GM12878 (cell line): ENCODE measurements at regions not wholly inside any gene's neighbourhood (a gene's known extent, or its start where the extent isn't known, plus 50 kb on each side); places are given as distances from the start of the nearest gene placed in this dataset.

Experiments used
- ATAC-seq: fragments of 200-7000 bp; cut with Tn5 transposase; 3 replicates; pipeline ENCODE4 v1.9.1; 2020; ENCODE audit warnings: mild to moderate bottlenecking, moderate library complexity
- BruUV-seq: library from RNA; stranded (reverse); fragments of 400-500 nt; replicated peaks from 2 replicates; lab custom pipeline; 2021; lab: Mats Ljungman, UMichigan
- CTCF ChIA-PET: fragments of 300-600 bp; sonication (Branson Sonifier 250); formaldehyde crosslinking; extraction: SDS; loops from one replicate; lab custom pipeline; 2021; ENCODE audit warnings: inconsistent platforms; lab: Yijun Ruan, JAX
- POLR2A ChIA-PET: fragments of 350-600 bp; formaldehyde crosslinking; extraction: SDS; loops from one replicate; lab custom pipeline; 2021; ENCODE audit warnings: inconsistent platforms; lab: Charles Lee
- RAD21 ChIA-PET: fragments of 300-600 bp; sonication (Branson Sonifier 250); formaldehyde crosslinking; loops from one replicate; lab custom pipeline; 2023; ENCODE audit warnings: antibody characterized with exemption; ENCODE audit not compliant: unreplicated experiment; lab: Charles Lee
- SMC1A ChIA-PET: fragments of 300-600 bp; sonication (Branson Sonifier 250); formaldehyde crosslinking; loops from one replicate; lab custom pipeline; 2023; ENCODE audit not compliant: unreplicated experiment, uncharacterized antibody; lab: Charles Lee
- DNase-seq: peaks from one replicate; pipeline ENCODE4 v3.0.0-alpha.2; 2011; ENCODE audit warnings: low read depth, low spot score
- FAIRE-seq: peaks from 3 replicates; lab custom pipeline; 2011; peaks lifted over from hg19 to GRCh38; lab: Jason Lieb, UNC
- H2AFZ ChIP-seq: 2 replicates; pipeline ENCODE4 v1.6.0; 2011; ENCODE audit warnings: low read depth, low read length, control low read depth; ENCODE audit not compliant: control insufficient read depth
- H3K27ac ChIP-seq: 2 replicates; pipeline ENCODE4 v1.5.1; 2011; ENCODE audit warnings: control low read depth; ENCODE audit not compliant: control insufficient read depth, insufficient read depth
- H3K27me3 ChIP-seq, 2 experiments: replicated peaks in 1 of 2; 2 replicates each; pipeline versions ENCODE4 v1.6.0 to v1.6.1; 2011; ENCODE audit warnings: low read length in 1 of 2; ENCODE audit not compliant: control insufficient read depth in 2 of 2, insufficient read depth in 2 of 2
- H3K36me3 ChIP-seq, 2 experiments: 2 replicates each; pipeline ENCODE4 v1.5.1; 2011; ENCODE audit warnings: low read length in 1 of 2; ENCODE audit not compliant: control insufficient read depth in 2 of 2, insufficient read depth in 2 of 2
- H3K4me1 ChIP-seq: 2 replicates; pipeline ENCODE4 v1.6.1; 2011; ENCODE audit warnings: mild to moderate bottlenecking, low read length, moderate library complexity, mixed read lengths; ENCODE audit not compliant: control insufficient read depth, insufficient read depth
- H3K4me2 ChIP-seq: 2 replicates; pipeline ENCODE4 v1.6.0; 2011; ENCODE audit warnings: control low read depth; ENCODE audit not compliant: control insufficient read depth, insufficient read depth
- H3K4me3 ChIP-seq: fragments of 200-600 bp; sonication (generic); 2 replicates; pipeline ENCODE4 v1.5.1; 2016
- H3K79me2 ChIP-seq: 2 replicates; pipeline ENCODE4 v1.6.0; 2011; ENCODE audit warnings: low read length; ENCODE audit not compliant: control insufficient read depth, insufficient read depth
- H3K9ac ChIP-seq: 2 replicates; pipeline ENCODE4 v1.8.0; 2011; ENCODE audit warnings: low read length, control low read depth, mixed read lengths; ENCODE audit not compliant: control insufficient read depth, insufficient read depth
- H3K9me3 ChIP-seq: replicated peaks from 3 replicates; pipeline ENCODE4 v1.5.1; 2011; ENCODE audit warnings: mild to moderate bottlenecking, low read length; ENCODE audit not compliant: control insufficient read depth, insufficient read depth
- H4K20me1 ChIP-seq: 2 replicates; pipeline ENCODE4 v1.6.0; 2011; ENCODE audit not compliant: control insufficient read depth, insufficient read depth
- EGR1 ChIP-seq, 2 experiments: IDR thresholded peaks; 1 replicate in 1 of 2; 2 replicates in 1 of 2; pipeline ENCODE4 v1.6.1; 2011 to 2012; ENCODE audit warnings: low read depth in 2 of 2, low read length in 2 of 2, borderline replicate concordance in 1 of 2, mild to moderate bottlenecking in 1 of 2, moderate library complexity in 1 of 2
- EP300 ChIP-seq, 2 experiments: fragments of 150-350 bp in 1 of 2; IDR thresholded peaks; 2 replicates each; pipeline ENCODE4 v1.6.1; 2011 to 2012; ENCODE audit warnings: low read depth in 2 of 2, low read length in 2 of 2, borderline replicate concordance in 1 of 2, improper control_type of control experiment in 1 of 2, inconsistent platforms in 1 of 2; ENCODE audit not compliant: control insufficient read depth in 1 of 2
- EZH2 ChIP-seq: IDR thresholded peaks from 2 replicates; pipeline ENCODE4 v1.6.1; 2012; ENCODE audit warnings: low read depth, mild to moderate bottlenecking, control low read depth, inconsistent platforms, low read length, borderline replicate concordance; ENCODE audit not compliant: control insufficient read depth
- FOXK2 ChIP-seq: fragments of 450-650 bp; IDR thresholded peaks from 2 replicates; pipeline ENCODE4 v1.6.1; 2017; ENCODE audit warnings: mild to moderate bottlenecking, moderate library complexity
- IKZF2 ChIP-seq, 2 experiments: fragments of 450-650 bp; IDR thresholded peaks; 2 replicates each; pipeline ENCODE4 v1.6.1; 2017; ENCODE audit warnings: mild to moderate bottlenecking in 2 of 2, moderate library complexity in 2 of 2
- NBN ChIP-seq: fragments of 450-650 bp; IDR thresholded peaks from 2 replicates; pipeline ENCODE4 v1.6.1; 2016
- NR2C2 ChIP-seq: IDR thresholded peaks from 2 replicates; pipeline ENCODE4 v1.6.1; 2011; ENCODE audit warnings: borderline replicate concordance, low read depth; ENCODE audit not compliant: control insufficient read depth, insufficient read length
- RUNX3 ChIP-seq: IDR thresholded peaks from 2 replicates; pipeline ENCODE4 v1.6.1; 2012; ENCODE audit warnings: low read length, inconsistent platforms
- SMAD1 ChIP-seq: fragments of 450-650 bp; IDR thresholded peaks from 2 replicates; pipeline ENCODE4 v1.6.1; 2018; ENCODE audit warnings: mild to moderate bottlenecking, low read depth; ENCODE audit not compliant: partially characterized antibody
- SPI1 ChIP-seq: IDR thresholded peaks from 2 replicates; pipeline ENCODE4 v1.6.1; 2011; ENCODE audit warnings: low read depth, mild to moderate bottlenecking, low read length, moderate library complexity, borderline replicate concordance; ENCODE audit not compliant: insufficient read depth
- SREBF2 ChIP-seq: IDR thresholded peaks from 2 replicates; pipeline ENCODE4 v1.6.1; 2012; ENCODE audit warnings: mild to moderate bottlenecking, low read length
- WRNIP1 ChIP-seq: IDR thresholded peaks from 2 replicates; pipeline ENCODE4 v1.6.1; 2011; ENCODE audit warnings: low read depth, low read length, improper control_type of control experiment, borderline replicate concordance
- WGBS: methylation state at CpG from one replicate; pipeline ENCODE4 v1.1.6; 2016; ENCODE audit warnings: low lambda C conversion rate; ENCODE audit not compliant: insufficient replicate concordance, insufficient coverage; ENCODE audit errors: missing lambda C conversion rate; 5-methylcytosine and 5-hydroxymethylcytosine counted together
- in situ Hi-C: fragments of 300-500 bp; cut with MboI; formaldehyde crosslinking; loops from 9 replicates; pipeline ENCODE4 v1.14.3; 2018; ENCODE audit warnings: mixed read lengths
- intact Hi-C: fragments of 100-400 bp; cut with micrococcal nuclease; formaldehyde crosslinking; loops from one replicate; pipeline ENCODE4 v1.14.2; 2022; ENCODE audit not compliant: unreplicated experiment
- TF ChIP-seq, protein P1 (sequence below), 3 experiments: IDR thresholded peaks in 2 of 3; conservative IDR thresholded peaks in 1 of 3; 2 replicates each; pipeline ENCODE4 v1.5.1; 2011; ENCODE audit warnings: low read depth in 3 of 3, low read length in 3 of 3, mild to moderate bottlenecking in 3 of 3, control low read depth in 2 of 3, moderate library complexity in 2 of 3, inconsistent platforms in 1 of 3, mixed read lengths in 1 of 3; ENCODE audit not compliant: control insufficient read depth in 2 of 3, insufficient read depth in 1 of 3; ENCODE audit errors: extremely low read depth in 1 of 3
- TF ChIP-seq, protein P2 (sequence below): fragments of 450-650 bp; IDR thresholded peaks from 2 replicates; pipeline ENCODE4 v1.6.1; 2018; ENCODE audit warnings: mild to moderate bottlenecking, low read depth, moderate library complexity; ENCODE audit not compliant: partially characterized antibody

GRCh38 chr10:83754857-83755256 is 384.5 kb upstream of the GHITM start:
- 6% methylated on average over 1 of the region's 1 CpG for WGBS
- no peaks in the 10 kb centered on the region for H3K27me3 ChIP-seq
- SMC1A ChIA-PET, result interaction anchor here (1.8 kb wide), 1 partner anchor 12 kb away, joined by 5 read pairs; no protein-coding TSS in a partner anchor
- no peak overlapping the region for H2AFZ ChIP-seq
- ATAC-seq (no peak), FAIRE-seq (no peak), DNase-seq (no peak)
- RAD21 ChIA-PET, result no interaction called here
- H3K27ac ChIP-seq, result no peak overlapping the region
- intact Hi-C loops (no loop called here), in situ Hi-C loops (no loop called here)
- no peaks in the 10 kb centered on the region for H3K79me2 ChIP-seq
- H3K4me3 ChIP-seq, result no peak overlapping the region
- H3K4me1 ChIP-seq, result no peaks in the 10 kb centered on the region
- POLR2A ChIA-PET, result no interaction called here
- H3K9me3 ChIP-seq, result peaks cover 4% of the 10 kb centered on the region; the same call in 2 of the 3 replicates
- TF ChIP-seq WRNIP1 (no peak), EGR1 (IDR thresholded peaks at IDR 0.05; ENCODE audit: borderline replicate concordance in 1 of 2, low read depth in 2 of 2, low read length in 2 of 2) (no peak), FOXK2 (no peak), NR2C2 (no peak), EP300 (IDR thresholded peaks at IDR 0.05; ENCODE audit: borderline replicate concordance in 1 of 2, control insufficient read depth in 1 of 2, low read depth in 2 of 2, low read length in 2 of 2) (no peak), SREBF2 (no peak), SMAD1 (no peak), EZH2 (no peak), NBN (no peak), SPI1 (no peak), RUNX3 (no peak), IKZF2 (IDR thresholded peaks at IDR 0.05) (no peak)
- TF ChIP-seq, protein P1, sequence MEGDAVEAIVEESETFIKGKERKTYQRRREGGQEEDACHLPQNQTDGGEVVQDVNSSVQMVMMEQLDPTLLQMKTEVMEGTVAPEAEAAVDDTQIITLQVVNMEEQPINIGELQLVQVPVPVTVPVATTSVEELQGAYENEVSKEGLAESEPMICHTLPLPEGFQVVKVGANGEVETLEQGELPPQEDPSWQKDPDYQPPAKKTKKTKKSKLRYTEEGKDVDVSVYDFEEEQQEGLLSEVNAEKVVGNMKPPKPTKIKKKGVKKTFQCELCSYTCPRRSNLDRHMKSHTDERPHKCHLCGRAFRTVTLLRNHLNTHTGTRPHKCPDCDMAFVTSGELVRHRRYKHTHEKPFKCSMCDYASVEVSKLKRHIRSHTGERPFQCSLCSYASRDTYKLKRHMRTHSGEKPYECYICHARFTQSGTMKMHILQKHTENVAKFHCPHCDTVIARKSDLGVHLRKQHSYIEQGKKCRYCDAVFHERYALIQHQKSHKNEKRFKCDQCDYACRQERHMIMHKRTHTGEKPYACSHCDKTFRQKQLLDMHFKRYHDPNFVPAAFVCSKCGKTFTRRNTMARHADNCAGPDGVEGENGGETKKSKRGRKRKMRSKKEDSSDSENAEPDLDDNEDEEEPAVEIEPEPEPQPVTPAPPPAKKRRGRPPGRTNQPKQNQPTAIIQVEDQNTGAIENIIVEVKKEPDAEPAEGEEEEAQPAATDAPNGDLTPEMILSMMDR (IDR thresholded peaks at IDR 0.05 in 2 of 3, conservative IDR thresholded peaks at IDR 0.05 in 1 of 3; ENCODE audit: control insufficient read depth in 2 of 3, extremely low read depth in 1 of 3, insufficient read depth in 1 of 3, low read depth in 3 of 3, low read length in 3 of 3), result no peak
- TF ChIP-seq, protein P2, sequence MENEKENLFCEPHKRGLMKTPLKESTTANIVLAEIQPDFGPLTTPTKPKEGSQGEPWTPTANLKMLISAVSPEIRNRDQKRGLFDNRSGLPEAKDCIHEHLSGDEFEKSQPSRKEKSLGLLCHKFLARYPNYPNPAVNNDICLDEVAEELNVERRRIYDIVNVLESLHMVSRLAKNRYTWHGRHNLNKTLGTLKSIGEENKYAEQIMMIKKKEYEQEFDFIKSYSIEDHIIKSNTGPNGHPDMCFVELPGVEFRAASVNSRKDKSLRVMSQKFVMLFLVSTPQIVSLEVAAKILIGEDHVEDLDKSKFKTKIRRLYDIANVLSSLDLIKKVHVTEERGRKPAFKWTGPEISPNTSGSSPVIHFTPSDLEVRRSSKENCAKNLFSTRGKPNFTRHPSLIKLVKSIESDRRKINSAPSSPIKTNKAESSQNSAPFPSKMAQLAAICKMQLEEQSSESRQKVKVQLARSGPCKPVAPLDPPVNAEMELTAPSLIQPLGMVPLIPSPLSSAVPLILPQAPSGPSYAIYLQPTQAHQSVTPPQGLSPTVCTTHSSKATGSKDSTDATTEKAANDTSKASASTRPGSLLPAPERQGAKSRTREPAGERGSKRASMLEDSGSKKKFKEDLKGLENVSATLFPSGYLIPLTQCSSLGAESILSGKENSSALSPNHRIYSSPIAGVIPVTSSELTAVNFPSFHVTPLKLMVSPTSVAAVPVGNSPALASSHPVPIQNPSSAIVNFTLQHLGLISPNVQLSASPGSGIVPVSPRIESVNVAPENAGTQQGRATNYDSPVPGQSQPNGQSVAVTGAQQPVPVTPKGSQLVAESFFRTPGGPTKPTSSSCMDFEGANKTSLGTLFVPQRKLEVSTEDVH, result no peak
- H3K9ac ChIP-seq, result no peak overlapping the region
- H4K20me1 ChIP-seq, result no peaks in the 10 kb centered on the region
- no peaks in the 10 kb centered on the region for H3K36me3 ChIP-seq
- no TSS peak for BruUV-seq
- H3K4me2 ChIP-seq, result no peak overlapping the region
- CTCF ChIA-PET, result no interaction called here
